ENCODE measurements at regions not wholly inside any gene's neighbourhood (a gene's known extent, or its start where the extent isn't known, plus 50 kb on each side); places are given as distances from the start of the nearest gene placed in this dataset.
"Not testable (repeated sequence)": the region's sequence is repeated elsewhere in the genome, so short reads cannot be mapped to it uniquely, and the experiment has no call there.

DNA sequence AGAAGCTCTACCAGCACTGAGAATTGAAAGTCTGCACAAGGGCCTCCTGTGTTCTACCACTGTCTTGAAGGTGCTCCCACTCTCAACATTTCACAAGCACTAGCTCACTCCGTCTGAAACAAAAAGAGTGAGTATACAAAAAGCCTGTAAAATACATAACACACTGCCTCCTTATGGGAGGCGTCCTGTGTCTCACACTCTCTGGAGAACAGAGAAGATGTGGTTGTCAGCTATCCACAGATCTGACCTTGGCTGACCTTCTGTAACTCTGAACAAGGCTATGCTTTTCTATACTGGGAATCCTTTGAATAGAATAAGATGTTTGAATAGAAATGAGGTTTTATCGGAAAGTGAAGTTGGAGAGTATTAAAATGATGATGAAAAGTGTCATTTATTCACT lies 171.3 kb upstream of the TMEM45B start:
- Histone ChIP-seq H3K9ac (ENCODE audit: low read length) (no peak overlapping the region), H3K27me3 (ENCODE audit: control insufficient read depth, insufficient read depth, low read length) (peaks cover 3% of the 10 kb centered on the region), H3K4me1 (ENCODE audit: control insufficient read depth, insufficient read depth, low read length) (no peaks in the 10 kb centered on the region), H3K4me3 (ENCODE audit: low read length) (no peak overlapping the region), H3K9me3 (ENCODE audit: control insufficient read depth, low read length) (no peaks in the 10 kb centered on the region), H3K36me3 (ENCODE audit: control insufficient read depth, insufficient read depth, low read length) (no peaks in the 10 kb centered on the region)

GRCh38 chr11:129645943-129646342 lies 169.7 kb upstream of the TMEM45B start:
- Histone ChIP-seq H3K9me3 (ENCODE audit: control insufficient read depth, low read length) (no peaks in the 10 kb centered on the region), H3K4me3 (ENCODE audit: low read length) (no peak overlapping the region), H3K36me3 (ENCODE audit: control insufficient read depth, insufficient read depth, low read length) (no peaks in the 10 kb centered on the region), H3K27me3 (ENCODE audit: control insufficient read depth, insufficient read depth, low read length) (peaks cover 3% of the 10 kb centered on the region), H3K9ac (ENCODE audit: low read length) (no peak overlapping the region), H3K4me1 (ENCODE audit: control insufficient read depth, insufficient read depth, low read length) (no peaks in the 10 kb centered on the region)

DNA sequence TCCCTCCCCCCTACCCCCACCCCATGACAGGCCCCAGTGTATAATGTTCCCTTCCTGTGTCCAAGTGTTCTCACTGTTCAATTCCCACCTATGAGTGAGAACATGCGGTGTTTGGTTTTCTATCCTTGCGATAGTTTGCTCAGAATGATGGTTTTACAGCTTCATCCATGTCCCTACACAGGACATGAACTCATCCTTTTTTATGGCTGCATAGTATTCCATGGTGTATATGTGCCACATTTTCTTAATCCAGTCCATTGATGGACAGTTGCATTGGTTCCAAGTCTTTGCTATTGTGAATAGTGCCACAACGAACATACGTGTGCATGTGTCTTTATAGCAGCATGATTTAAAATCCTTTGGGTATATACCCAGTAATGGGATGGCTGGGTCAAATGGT lies 165.6 kb upstream of the TMEM45B start:
- not testable (repeated sequence) for H3K36me3 ChIP-seq (ENCODE audit: control insufficient read depth, insufficient read depth, low read length); H3K9ac ChIP-seq (ENCODE audit: low read length); H3K9me3 ChIP-seq (ENCODE audit: control insufficient read depth, low read length); H3K4me3 ChIP-seq (ENCODE audit: low read length); H3K27me3 ChIP-seq (ENCODE audit: control insufficient read depth, insufficient read depth, low read length); H3K4me1 ChIP-seq (ENCODE audit: control insufficient read depth, insufficient read depth, low read length)

GRCh38 chr11:129652835-129653234 lies 162.8 kb upstream of the TMEM45B start:
- H3K9me3 ChIP-seq (ENCODE audit: control insufficient read depth, low read length) = no peaks in the 10 kb centered on the region
- no peak overlapping the region for H3K4me3 ChIP-seq (ENCODE audit: low read length)
- H3K9ac ChIP-seq (ENCODE audit: low read length) = no peak overlapping the region
- H3K36me3 ChIP-seq (ENCODE audit: control insufficient read depth, insufficient read depth, low read length) = no peaks in the 10 kb centered on the region
- no peaks in the 10 kb centered on the region for H3K4me1 ChIP-seq (ENCODE audit: control insufficient read depth, insufficient read depth, low read length)
- no peaks in the 10 kb centered on the region for H3K27me3 ChIP-seq (ENCODE audit: control insufficient read depth, insufficient read depth, low read length)

DNA sequence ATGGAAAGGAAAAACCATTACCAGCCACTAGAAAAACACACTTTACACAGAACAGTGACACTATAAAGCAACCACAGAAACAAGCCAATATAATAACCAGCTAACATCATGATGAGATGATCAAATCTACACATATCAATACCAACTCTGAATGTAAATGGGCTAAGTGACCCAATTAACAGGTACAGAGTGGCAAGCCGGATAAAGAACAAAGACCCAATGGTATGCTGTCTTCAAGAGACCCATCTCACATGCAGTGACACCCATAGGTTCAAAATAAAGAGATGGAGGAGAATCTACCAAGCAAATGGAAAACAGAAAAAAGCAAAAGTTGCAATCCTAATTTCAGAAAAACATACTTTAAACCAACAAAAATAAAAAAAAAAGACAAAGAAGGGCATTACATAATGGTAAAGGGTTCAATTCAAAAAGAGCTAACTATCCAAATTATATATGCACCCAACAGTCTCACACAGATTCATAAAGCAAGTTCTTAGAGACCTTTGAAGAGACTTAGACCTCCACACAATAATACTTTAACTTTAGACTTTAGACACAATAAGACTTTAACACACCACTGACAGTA lies 160.3 kb upstream of the TMEM45B start:
- no peaks in the 10 kb centered on the region for H3K27me3 ChIP-seq (ENCODE audit: control insufficient read depth, insufficient read depth, low read length)
- no peak overlapping the region for H3K9ac ChIP-seq (ENCODE audit: low read length)
- H3K36me3 ChIP-seq (ENCODE audit: control insufficient read depth, insufficient read depth, low read length) = no peaks in the 10 kb centered on the region
- no peaks in the 10 kb centered on the region for H3K4me1 ChIP-seq (ENCODE audit: control insufficient read depth, insufficient read depth, low read length)
- no peaks in the 10 kb centered on the region for H3K9me3 ChIP-seq (ENCODE audit: control insufficient read depth, low read length)
- H3K4me3 ChIP-seq (ENCODE audit: low read length) = no peak overlapping the region

DNA sequence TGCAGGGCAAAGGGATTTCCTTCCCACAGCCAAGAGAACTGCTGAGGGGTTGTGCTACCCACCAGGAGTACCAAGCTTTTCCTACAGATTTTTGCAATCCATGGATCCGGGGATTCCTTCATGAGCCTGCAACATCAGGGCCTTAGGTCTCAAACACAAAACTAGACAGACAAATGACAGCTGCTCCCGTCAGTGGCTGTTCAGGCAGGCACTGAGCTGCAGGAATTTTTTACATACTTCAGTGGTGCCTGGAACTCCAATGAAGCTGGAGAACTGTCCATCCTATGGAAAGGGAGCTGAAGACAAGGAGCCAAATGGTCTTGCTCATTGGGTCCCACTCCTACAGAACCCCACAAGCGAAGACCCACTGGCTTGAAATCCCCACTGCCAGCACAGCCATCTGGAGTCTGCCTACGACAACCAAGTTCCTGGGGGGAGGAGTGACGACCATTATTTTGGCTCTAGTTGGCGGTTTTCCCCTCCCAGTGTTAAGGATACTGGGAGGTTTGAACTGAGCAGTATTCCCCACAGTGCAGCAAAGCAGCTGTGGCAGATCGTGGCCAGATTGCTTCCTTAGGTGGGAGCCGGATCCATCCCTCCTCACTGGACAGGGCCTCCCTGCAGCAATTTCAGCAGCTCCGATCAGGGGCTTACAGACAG lies 157.7 kb upstream of the TMEM45B start:
- no peak overlapping the region for H3K9ac ChIP-seq (ENCODE audit: low read length)

GRCh38 chr11:129658526-129658867 lies 157.2 kb upstream of the TMEM45B start:
- Histone ChIP-seq H3K4me1 (ENCODE audit: control insufficient read depth, insufficient read depth, low read length) (no peaks in the 10 kb centered on the region), H3K27me3 (ENCODE audit: control insufficient read depth, insufficient read depth, low read length) (no peaks in the 10 kb centered on the region), H3K9me3 (ENCODE audit: control insufficient read depth, low read length) (no peaks in the 10 kb centered on the region)

More for the DNA sequence above, 157.7 kb upstream of the TMEM45B start:
- H3K9me3 ChIP-seq (ENCODE audit: control insufficient read depth, low read length) = no peaks in the 10 kb centered on the region
- no peaks in the 10 kb centered on the region for H3K27me3 ChIP-seq (ENCODE audit: control insufficient read depth, insufficient read depth, low read length)
- H3K4me3 ChIP-seq (ENCODE audit: low read length) = no peak overlapping the region
- H3K4me1 ChIP-seq (ENCODE audit: control insufficient read depth, insufficient read depth, low read length) = no peaks in the 10 kb centered on the region
- no peaks in the 10 kb centered on the region for H3K36me3 ChIP-seq (ENCODE audit: control insufficient read depth, insufficient read depth, low read length)

DNA sequence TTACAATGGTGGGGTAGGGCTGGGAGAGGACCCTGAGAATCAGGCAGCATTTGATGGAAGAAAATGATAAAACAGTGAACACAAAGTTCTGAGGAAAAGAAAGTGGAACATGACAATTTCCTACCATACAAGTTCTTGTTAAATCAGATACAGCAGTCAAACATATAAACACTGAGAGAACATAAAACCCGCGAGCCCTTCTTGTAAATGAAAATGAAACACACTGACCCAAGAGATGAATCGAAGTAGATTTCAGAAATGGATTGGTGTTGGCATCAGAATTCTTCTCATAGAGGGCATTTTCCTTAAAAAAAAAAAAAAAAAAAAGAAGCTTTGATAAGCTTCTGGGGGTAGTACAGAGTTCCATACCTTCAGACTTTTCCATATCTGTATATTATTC lies 134.7 kb upstream of the TMEM45B start:
- H3K9me3 ChIP-seq (ENCODE audit: control insufficient read depth, low read length) = no peaks in the 10 kb centered on the region
- H3K4me1 ChIP-seq (ENCODE audit: control insufficient read depth, insufficient read depth, low read length) = no peaks in the 10 kb centered on the region
- no peaks in the 10 kb centered on the region for H3K27me3 ChIP-seq (ENCODE audit: control insufficient read depth, insufficient read depth, low read length)
- no peak overlapping the region for H3K4me3 ChIP-seq (ENCODE audit: low read length)
- H3K9ac ChIP-seq (ENCODE audit: low read length) = no peak overlapping the region
- no peaks in the 10 kb centered on the region for H3K36me3 ChIP-seq (ENCODE audit: control insufficient read depth, insufficient read depth, low read length)

More at GRCh38 chr11:129658526-129658867, 157.2 kb upstream of the TMEM45B start:
- H3K9ac ChIP-seq (ENCODE audit: low read length) = no peak overlapping the region
- no peaks in the 10 kb centered on the region for H3K36me3 ChIP-seq (ENCODE audit: control insufficient read depth, insufficient read depth, low read length)
- H3K4me3 ChIP-seq (ENCODE audit: low read length) = no peak overlapping the region

DNA sequence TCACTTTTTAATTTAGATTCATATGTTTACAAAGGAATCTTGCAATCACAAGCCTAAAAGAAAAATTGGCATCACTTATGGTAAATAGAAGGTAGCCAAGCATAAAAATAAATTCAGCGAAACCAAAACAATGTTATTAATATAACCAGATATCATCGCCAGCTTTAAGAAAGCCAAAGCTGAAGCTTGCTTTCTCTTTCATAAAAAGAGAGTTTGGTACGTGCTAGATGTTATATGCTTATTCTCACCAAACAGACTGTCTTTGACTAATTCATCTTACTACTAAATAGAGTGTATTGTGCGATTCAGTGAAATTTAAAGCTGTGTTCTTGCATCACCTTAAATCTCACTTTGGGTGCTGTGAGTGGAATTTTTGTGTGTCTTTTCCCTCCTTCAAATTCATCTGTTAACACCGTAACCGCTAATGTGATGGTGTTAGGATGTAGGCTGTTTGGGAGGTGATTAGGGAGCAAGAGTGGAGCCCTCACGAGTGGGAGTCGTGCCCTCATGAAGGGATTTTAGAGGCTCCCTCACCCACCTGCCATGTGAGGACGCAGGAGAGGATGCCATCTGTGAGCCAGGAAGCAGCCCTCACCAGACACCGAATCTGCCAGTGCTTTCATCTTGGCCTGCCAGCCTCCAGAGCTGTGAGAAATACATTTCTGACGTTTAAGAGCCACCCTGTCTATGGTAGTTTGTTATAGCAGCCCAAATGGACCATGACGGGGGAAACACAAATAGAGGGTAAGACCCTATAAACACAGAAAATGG lies 134.1 kb upstream of the TMEM45B start:
- Histone ChIP-seq H3K36me3 (ENCODE audit: control insufficient read depth, insufficient read depth, low read length) (no peaks in the 10 kb centered on the region), H3K9ac (ENCODE audit: low read length) (no peak overlapping the region), H3K4me3 (ENCODE audit: low read length) (no peak overlapping the region), H3K9me3 (ENCODE audit: control insufficient read depth, low read length) (no peaks in the 10 kb centered on the region), H3K27me3 (ENCODE audit: control insufficient read depth, insufficient read depth, low read length) (no peaks in the 10 kb centered on the region), H3K4me1 (ENCODE audit: control insufficient read depth, insufficient read depth, low read length) (no peaks in the 10 kb centered on the region)

DNA sequence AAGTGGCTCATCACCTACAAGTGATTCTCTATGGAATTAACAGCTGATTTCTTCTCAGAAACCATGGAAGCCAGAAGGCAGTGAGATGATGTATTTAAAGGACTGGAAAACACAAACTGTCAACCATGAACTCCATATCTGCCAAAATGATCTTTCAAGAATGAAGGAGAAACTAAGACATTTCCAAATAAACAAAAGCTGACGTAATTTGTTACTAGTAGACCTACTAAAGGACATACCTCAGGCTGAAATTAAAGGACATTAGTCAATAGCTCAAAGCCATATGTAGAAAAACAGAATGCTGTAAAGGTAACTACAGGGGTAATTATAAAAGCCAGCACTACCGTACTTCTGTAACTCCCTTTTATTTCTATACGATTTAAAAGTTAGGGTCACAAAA lies 129.4 kb upstream of the TMEM45B start:
- Histone ChIP-seq H3K9me3 (ENCODE audit: control insufficient read depth, low read length) (no peaks in the 10 kb centered on the region), H3K9ac (ENCODE audit: low read length) (no peak overlapping the region), H3K4me3 (ENCODE audit: low read length) (no peak overlapping the region), H3K4me1 (ENCODE audit: control insufficient read depth, insufficient read depth, low read length) (no peaks in the 10 kb centered on the region), H3K36me3 (ENCODE audit: control insufficient read depth, insufficient read depth, low read length) (no peaks in the 10 kb centered on the region), H3K27me3 (ENCODE audit: control insufficient read depth, insufficient read depth, low read length) (no peaks in the 10 kb centered on the region)

DNA sequence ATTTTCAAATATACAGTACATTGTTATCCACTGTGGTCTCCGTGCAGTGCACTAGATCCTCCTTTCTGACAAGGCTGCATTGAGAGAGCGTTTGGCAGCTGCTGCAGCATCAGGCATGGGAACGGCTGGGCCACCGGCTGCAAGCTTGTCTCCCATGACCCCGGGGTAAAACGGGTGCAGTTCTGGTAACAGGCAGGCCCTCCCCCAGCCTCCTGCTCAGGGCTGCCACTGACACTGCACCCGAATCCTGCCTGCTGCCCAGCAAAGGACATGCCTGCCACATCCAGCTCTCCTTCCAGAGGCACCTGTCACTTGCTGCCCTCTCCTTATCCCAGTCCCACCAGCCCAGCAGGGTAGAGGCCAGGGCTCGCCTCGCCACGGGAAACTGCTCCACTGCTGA lies 124.5 kb upstream of the TMEM45B start:
- Histone ChIP-seq H3K36me3 (ENCODE audit: control insufficient read depth, insufficient read depth, low read length) (no peaks in the 10 kb centered on the region), H3K4me1 (ENCODE audit: control insufficient read depth, insufficient read depth, low read length) (peaks cover 10% of the 10 kb centered on the region), H3K4me3 (ENCODE audit: low read length) (no peak overlapping the region), H3K27me3 (ENCODE audit: control insufficient read depth, insufficient read depth, low read length) (peaks cover 11% of the 10 kb centered on the region), H3K9ac (ENCODE audit: low read length) (no peak overlapping the region), H3K9me3 (ENCODE audit: control insufficient read depth, low read length) (no peaks in the 10 kb centered on the region)

GRCh38 chr11:129694538-129694937 lies 121.1 kb upstream of the TMEM45B start:
- H3K27me3 ChIP-seq (ENCODE audit: control insufficient read depth, insufficient read depth, low read length) = peaks cover 11% of the 10 kb centered on the region
- H3K4me1 ChIP-seq (ENCODE audit: control insufficient read depth, insufficient read depth, low read length) = peaks cover 10% of the 10 kb centered on the region
- H3K36me3 ChIP-seq (ENCODE audit: control insufficient read depth, insufficient read depth, low read length) = no peaks in the 10 kb centered on the region

More at GRCh38 chr11:129694538-129694937, 121.1 kb upstream of the TMEM45B start:
- Histone ChIP-seq H3K9ac (ENCODE audit: low read length) (no peak overlapping the region), H3K4me3 (ENCODE audit: low read length) (no peak overlapping the region), H3K9me3 (ENCODE audit: control insufficient read depth, low read length) (no peaks in the 10 kb centered on the region)

Measured in mucosa of stomach (tissue), 1 donor.